NCI-H1092 treated with DMSO at 0.1 percent for 48 hours (cell line): ENCODE measurements at regions not wholly inside any gene's neighbourhood (a gene's known extent, or its start where the extent isn't known, plus 50 kb on each side); places are given as distances from the start of the nearest gene placed in this dataset.

Experiments
- DNase-seq: peaks from one replicate; lab custom pipeline; 2025; lab: John Stamatoyannopoulos, UW

- no peak for DNase-seq
Measured at GRCh38 chr4:123325241-123325681, 71.3 kb upstream of the SPRY1 start.

GRCh38 chr4:123327346-123327745 is 69.2 kb upstream of the SPRY1 start:
- DNase-seq, result no peak

DNA sequence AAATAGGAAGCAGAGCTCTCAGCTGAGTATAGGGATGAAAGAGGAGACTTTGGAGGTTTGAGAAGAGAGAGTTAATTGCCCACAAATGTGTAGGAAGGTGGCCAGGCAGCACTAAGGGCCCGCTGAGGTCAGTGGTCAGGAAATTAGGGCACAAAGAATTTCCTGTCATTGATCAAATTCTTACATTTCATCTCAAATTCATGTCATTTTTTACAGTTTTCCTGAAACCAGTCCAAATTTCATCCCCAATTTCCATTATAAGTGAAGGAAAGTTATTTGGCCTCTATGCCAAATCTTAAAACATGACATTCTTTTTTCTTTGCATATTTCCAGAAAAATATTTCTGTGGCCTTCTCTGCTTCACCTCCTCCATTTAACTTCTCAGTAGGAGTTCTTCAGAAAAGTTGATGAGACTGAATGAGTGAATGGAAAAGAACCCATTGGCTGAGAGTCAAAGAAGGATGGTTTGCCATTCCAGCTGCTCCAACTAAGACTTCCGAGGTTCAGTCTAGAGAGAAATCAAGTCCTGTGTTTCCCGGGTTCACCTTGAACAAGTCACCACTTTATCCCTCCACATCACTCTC is 68.7 kb upstream of the SPRY1 start:
- no peak for DNase-seq

- DNase-seq, result no peak
Measured at GRCh38 chr4:123338715-123339114, 57.9 kb upstream of the SPRY1 start.

GRCh38 chr4:123339507-123340380 is 56.9 kb upstream of the SPRY1 start:
- DNase-seq, result no peak

GRCh38 chr4:123340381-123340701 is 56.3 kb upstream of the SPRY1 start:
- DNase-seq, result no peak

DNA sequence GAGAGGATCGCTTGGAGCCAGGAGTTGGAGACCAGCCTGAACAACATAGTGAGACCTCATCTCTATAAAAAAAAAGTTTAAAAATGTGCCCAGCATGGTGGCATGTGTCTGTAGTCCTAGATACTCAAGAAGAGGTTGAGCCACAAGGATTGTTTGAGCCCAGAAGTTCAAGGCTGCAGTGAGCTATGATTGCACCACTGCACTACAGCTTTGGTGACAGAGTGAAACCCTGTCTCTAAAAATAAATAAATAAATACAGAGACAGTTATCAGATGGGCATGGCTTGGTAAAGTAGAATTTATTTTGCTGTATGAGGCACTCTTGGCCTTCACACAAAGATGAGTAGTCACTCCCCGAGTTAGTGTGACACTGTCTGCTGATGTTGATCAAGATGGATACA is 54.1 kb upstream of the SPRY1 start:
- DNase-seq, result no peak

- DNase-seq, result no peak
Measured at GRCh38 chr4:123343400-123344041, 53.1 kb upstream of the SPRY1 start.

GRCh38 chr4:123345137-123345934 is 51.3 kb upstream of the SPRY1 start:
- DNase-seq, result no peak

- DNase-seq, result no peak
Measured at GRCh38 chr4:123345935-123346300, 50.7 kb upstream of the SPRY1 start.

DNA sequence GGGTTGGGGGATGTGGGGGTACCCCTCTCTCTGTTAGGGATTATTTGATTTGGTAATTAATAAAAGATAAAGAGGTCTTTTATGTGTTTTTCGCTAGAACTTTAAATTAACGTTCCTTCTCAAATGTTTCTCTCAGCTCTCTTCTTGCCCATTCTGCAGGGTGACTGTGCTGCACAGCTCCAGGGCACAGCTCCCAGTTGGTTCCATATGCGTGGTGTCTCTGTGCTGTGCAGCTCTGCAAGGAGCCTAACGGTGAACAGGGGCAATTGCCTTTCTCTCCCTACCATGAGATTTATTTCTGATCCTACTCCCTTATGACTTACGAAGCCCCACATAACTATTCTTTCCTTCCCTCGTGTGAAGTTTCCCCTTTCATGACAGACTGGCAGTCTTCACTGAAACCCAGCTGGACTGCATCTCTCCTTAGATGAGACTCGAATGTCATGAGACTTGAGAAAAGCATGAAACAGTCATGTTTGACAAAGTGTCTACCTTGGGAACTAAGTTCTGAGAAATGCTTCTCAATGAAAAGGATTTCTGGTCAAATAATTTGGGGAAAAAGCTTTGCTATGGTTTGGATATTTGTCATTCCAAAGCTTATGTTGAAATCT is 50.2 kb upstream of the SPRY1 start:
- DNase-seq, result no peak
